ENCODE measurements at regions not wholly inside any gene's neighbourhood (a gene's known extent, or its start where the extent isn't known, plus 50 kb on each side); places are given as distances from the start of the nearest gene placed in this dataset.

GRCh38 chr5:120872297-120872696 lies 408.2 kb downstream of the PRR16 start (continued):
- TF ChIP-seq, protein P1, sequence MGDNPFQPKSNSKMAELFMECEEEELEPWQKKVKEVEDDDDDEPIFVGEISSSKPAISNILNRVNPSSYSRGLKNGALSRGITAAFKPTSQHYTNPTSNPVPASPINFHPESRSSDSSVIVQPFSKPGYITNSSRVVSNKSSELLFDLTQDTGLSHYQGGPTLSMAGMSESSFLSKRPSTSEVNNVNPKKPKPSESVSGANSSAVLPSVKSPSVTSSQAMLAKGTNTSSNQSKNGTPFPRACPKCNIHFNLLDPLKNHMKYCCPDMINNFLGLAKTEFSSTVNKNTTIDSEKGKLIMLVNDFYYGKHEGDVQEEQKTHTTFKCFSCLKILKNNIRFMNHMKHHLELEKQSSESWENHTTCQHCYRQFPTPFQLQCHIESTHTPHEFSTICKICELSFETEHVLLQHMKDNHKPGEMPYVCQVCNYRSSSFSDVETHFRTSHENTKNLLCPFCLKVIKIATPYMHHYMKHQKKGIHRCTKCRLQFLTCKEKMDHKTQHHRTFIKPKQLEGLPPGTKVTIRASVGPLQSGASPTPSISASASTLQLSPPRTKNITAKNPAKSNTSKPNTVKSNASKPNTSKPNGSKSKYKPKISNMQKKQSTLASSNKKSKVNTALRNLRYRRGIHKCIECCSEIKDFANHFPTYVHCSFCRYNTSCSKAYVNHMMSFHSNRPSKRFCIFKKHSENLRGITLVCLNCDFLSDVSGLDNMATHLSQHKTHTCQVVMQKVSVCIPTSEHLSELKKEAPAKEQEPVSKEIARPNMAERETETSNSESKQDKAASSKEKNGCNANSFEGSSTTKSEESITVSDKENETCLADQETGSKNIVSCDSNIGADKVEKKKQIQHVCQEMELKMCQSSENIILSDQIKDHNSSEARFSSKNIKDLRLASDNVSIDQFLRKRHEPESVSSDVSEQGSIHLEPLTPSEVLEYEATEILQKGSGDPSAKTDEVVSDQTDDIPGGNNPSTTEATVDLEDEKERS (tag by site-specific recombination; IDR thresholded peaks at IDR 0.05): no peak
- no peak for TF ChIP-seq ZNF292 (tag by site-specific recombination; IDR thresholded peaks at IDR 0.05; ENCODE audit: borderline replicate concordance, low read depth)
- no peak for TF ChIP-seq ZFP37 (tag by site-specific recombination; IDR thresholded peaks at IDR 0.05)

- Histone ChIP-seq H3K36me3 (ENCODE audit: control insufficient read depth in 2 of 2, insufficient read depth in 1 of 2, low read length in 2 of 2) (no peaks in the 10 kb centered on the region), H3K4me1 (ENCODE audit: control insufficient read depth, insufficient read depth, low read length) (no peaks in the 10 kb centered on the region), H3K4me3 (ENCODE audit: low read depth, low read length) (no peak overlapping the region), H3K27ac (ENCODE audit: extremely low read depth, low read depth, low read length) (no peak overlapping the region), H3K9me3 (ENCODE audit: control insufficient read depth, insufficient read depth, low read depth, low read length) (no peaks in the 10 kb centered on the region)
- ChIA-PET POLR2A (no interaction called here), CTCF (no interaction called here)
- TF ChIP-seq ZNF561 (tag by site-specific recombination; IDR thresholded peaks at IDR 0.05; ENCODE audit: borderline replicate concordance) (no peak), ZSCAN16 (tag by site-specific recombination; IDR thresholded peaks at IDR 0.05) (no peak), AEBP2 (tag by site-specific recombination; IDR thresholded peaks at IDR 0.05; ENCODE audit: borderline replicate concordance) (no peak), ZNF707 (tag by site-specific recombination; IDR thresholded peaks at IDR 0.05) (no peak), ZNF211 (tag by site-specific recombination; IDR thresholded peaks at IDR 0.05; ENCODE audit: low read depth) (no peak), ZBTB48 (tag by site-specific recombination; IDR thresholded peaks at IDR 0.05) (no peak), ZNF132 (tag by site-specific recombination; IDR thresholded peaks at IDR 0.05; ENCODE audit: borderline replicate concordance) (no peak), ZNF335 (tag by site-specific recombination; conservative IDR thresholded peaks at IDR 0.05) (no peak), ZNF623 (tag by site-specific recombination; IDR thresholded peaks at IDR 0.05) (no peak), GLI2 (tag by site-specific recombination; IDR thresholded peaks at IDR 0.05; ENCODE audit: borderline replicate concordance, low read depth) (no peak)
- TF ChIP-seq, protein P2, sequence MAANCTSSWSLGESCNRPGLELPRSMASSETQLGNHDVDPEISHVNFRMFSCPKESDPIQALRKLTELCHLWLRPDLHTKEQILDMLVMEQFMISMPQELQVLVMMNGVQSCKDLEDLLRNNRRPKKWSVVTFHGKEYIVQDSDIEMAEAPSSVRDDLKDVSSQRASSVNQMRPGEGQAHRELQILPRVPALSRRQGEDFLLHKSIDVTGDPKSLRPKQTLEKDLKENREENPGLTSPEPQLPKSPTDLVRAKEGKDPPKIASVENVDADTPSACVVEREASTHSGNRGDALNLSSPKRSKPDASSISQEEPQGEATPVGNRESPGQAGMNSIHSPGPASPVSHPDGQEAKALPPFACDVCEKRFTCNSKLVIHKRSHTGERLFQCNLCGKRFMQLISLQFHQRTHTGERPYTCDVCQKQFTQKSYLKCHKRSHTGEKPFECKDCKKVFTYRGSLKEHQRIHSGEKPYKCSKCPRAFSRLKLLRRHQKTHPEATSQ (tag by site-specific recombination; IDR thresholded peaks at IDR 0.05): no peak
- TF ChIP-seq, protein P3, sequence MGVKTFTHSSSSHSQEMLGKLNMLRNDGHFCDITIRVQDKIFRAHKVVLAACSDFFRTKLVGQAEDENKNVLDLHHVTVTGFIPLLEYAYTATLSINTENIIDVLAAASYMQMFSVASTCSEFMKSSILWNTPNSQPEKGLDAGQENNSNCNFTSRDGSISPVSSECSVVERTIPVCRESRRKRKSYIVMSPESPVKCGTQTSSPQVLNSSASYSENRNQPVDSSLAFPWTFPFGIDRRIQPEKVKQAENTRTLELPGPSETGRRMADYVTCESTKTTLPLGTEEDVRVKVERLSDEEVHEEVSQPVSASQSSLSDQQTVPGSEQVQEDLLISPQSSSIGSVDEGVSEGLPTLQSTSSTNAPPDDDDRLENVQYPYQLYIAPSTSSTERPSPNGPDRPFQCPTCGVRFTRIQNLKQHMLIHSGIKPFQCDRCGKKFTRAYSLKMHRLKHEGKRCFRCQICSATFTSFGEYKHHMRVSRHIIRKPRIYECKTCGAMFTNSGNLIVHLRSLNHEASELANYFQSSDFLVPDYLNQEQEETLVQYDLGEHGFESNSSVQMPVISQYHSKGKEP (tag by site-specific recombination; IDR thresholded peaks at IDR 0.05): no peak
- TF ChIP-seq, protein P4, sequence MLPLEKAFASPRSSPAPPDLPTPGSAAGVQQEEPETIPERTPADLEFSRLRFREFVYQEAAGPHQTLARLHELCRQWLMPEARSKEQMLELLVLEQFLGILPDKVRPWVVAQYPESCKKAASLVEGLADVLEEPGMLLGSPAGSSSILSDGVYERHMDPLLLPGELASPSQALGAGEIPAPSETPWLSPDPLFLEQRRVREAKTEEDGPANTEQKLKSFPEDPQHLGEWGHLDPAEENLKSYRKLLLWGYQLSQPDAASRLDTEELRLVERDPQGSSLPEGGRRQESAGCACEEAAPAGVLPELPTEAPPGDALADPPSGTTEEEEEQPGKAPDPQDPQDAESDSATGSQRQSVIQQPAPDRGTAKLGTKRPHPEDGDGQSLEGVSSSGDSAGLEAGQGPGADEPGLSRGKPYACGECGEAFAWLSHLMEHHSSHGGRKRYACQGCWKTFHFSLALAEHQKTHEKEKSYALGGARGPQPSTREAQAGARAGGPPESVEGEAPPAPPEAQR (tag by site-specific recombination; IDR thresholded peaks at IDR 0.05): no peak
- TF ChIP-seq, protein P5, sequence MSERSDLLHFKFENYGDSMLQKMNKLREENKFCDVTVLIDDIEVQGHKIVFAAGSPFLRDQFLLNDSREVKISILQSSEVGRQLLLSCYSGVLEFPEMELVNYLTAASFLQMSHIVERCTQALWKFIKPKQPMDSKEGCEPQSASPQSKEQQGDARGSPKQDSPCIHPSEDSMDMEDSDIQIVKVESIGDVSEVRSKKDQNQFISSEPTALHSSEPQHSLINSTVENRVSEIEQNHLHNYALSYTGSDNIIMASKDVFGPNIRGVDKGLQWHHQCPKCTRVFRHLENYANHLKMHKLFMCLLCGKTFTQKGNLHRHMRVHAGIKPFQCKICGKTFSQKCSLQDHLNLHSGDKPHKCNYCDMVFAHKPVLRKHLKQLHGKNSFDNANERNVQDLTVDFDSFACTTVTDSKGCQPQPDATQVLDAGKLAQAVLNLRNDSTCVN (tag by site-specific recombination; optimal IDR thresholded peaks at IDR 0.05): no peak
- TF ChIP-seq, protein P6, sequence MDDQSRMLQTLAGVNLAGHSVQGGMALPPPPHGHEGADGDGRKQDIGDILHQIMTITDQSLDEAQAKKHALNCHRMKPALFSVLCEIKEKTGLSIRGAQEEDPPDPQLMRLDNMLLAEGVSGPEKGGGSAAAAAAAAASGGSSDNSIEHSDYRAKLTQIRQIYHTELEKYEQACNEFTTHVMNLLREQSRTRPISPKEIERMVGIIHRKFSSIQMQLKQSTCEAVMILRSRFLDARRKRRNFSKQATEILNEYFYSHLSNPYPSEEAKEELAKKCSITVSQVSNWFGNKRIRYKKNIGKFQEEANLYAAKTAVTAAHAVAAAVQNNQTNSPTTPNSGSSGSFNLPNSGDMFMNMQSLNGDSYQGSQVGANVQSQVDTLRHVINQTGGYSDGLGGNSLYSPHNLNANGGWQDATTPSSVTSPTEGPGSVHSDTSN (CRISPR knock-in tag; IDR thresholded peaks at IDR 0.05): no peak
These were observed 409.0 kb downstream of the PRR16 start for GRCh38 chr5:120873083-120873482.
